CD4-positive, alpha-beta T cell treated with Interleukin-1 beta for 1 hour (primary cell): ENCODE measurements at regions not wholly inside any gene's neighbourhood (a gene's known extent, or its start where the extent isn't known, plus 50 kb on each side); places are given as distances from the start of the nearest gene placed in this dataset.
"Not testable (repeated sequence)": the region's sequence is repeated elsewhere in the genome, so short reads cannot be mapped to it uniquely, and the experiment has no call there.

Source experiments
- DNase-seq, 2 donors: peaks; one replicate each; pipeline ENCODE4 v3.0.0-alpha.2; 2020 to 2022

- DNase-seq = no peak
Measured at GRCh38 chr3:152671446-152672319, 163.2 kb upstream of the P2RY1 start.

GRCh38 chr3:152672320-152672649, 162.6 kb upstream of the P2RY1 start:
- DNase-seq = no peak

- DNase-seq = no peak
Measured at GRCh38 chr3:152676810-152677379, 158.0 kb upstream of the P2RY1 start.

- DNase-seq = no peak
Measured at GRCh38 chr3:152677491-152677890, 157.4 kb upstream of the P2RY1 start.

- DNase-seq = no peak
Measured at GRCh38 chr3:152682477-152682876, 152.5 kb upstream of the P2RY1 start.

GRCh38 chr3:152683521-152683999, 151.4 kb upstream of the P2RY1 start:
- no peak for DNase-seq

GRCh38 chr3:152684279-152684678, 150.7 kb upstream of the P2RY1 start:
- no peak for DNase-seq

- no peak for DNase-seq
Measured at GRCh38 chr3:152688313-152688712, 146.6 kb upstream of the P2RY1 start.

GRCh38 chr3:152692326-152692725, 142.6 kb upstream of the P2RY1 start:
- DNase-seq = not testable (repeated sequence)

- DNase-seq = not testable (repeated sequence)
Measured at GRCh38 chr3:152693521-152694250, 141.2 kb upstream of the P2RY1 start.

GRCh38 chr3:152695840-152696239, 139.1 kb upstream of the P2RY1 start:
- DNase-seq = no peak

GRCh38 chr3:152696962-152697361, 138.0 kb upstream of the P2RY1 start:
- no peak for DNase-seq

GRCh38 chr3:152703245-152703890, 131.6 kb upstream of the P2RY1 start:
- no peak for DNase-seq

GRCh38 chr3:152706991-152707713, 127.8 kb upstream of the P2RY1 start:
- DNase-seq = no peak

- no peak for DNase-seq
Measured at GRCh38 chr3:152709659-152710058, 125.3 kb upstream of the P2RY1 start.

GRCh38 chr3:152710549-152710948, 124.4 kb upstream of the P2RY1 start:
- no peak for DNase-seq

- no peak for DNase-seq
Measured at GRCh38 chr3:152713989-152714388, 120.9 kb upstream of the P2RY1 start.

- DNase-seq = no peak
Measured at GRCh38 chr3:152714507-152714906, 120.4 kb upstream of the P2RY1 start.

GRCh38 chr3:152717252-152717651, 117.7 kb upstream of the P2RY1 start:
- DNase-seq = no peak

GRCh38 chr3:152718810-152719209, 116.1 kb upstream of the P2RY1 start:
- no peak for DNase-seq

GRCh38 chr3:152719264-152719663, 115.7 kb upstream of the P2RY1 start:
- no peak for DNase-seq

GRCh38 chr3:152720951-152721718, 113.8 kb upstream of the P2RY1 start:
- DNase-seq = no peak
